ENCODE measurements at regions not wholly inside any gene's neighbourhood (a gene's known extent, or its start where the extent isn't known, plus 50 kb on each side); places are given as distances from the start of the nearest gene placed in this dataset.

- Histone ChIP-seq H3K79me2 (no peaks in the 10 kb centered on the region), H3K4me3 (ENCODE audit: low read depth, low read length) (no peak overlapping the region), H3K4me1 (no peaks in the 10 kb centered on the region), H3K27ac (no peak overlapping the region), H3K36me3 (ENCODE audit: control insufficient read depth, insufficient read depth, low read length) (no peaks in the 10 kb centered on the region), H3K4me2 (ENCODE audit: low read length) (no peak overlapping the region), H2AFZ (no peak overlapping the region), H3K9me3 (ENCODE audit: control insufficient read depth, low read length) (no peaks in the 10 kb centered on the region), H3K27me3 (ENCODE audit: control insufficient read depth, insufficient read depth, low read length) (no peaks in the 10 kb centered on the region), H3K9ac (no peak overlapping the region)
- TF ChIP-seq, protein P1, sequence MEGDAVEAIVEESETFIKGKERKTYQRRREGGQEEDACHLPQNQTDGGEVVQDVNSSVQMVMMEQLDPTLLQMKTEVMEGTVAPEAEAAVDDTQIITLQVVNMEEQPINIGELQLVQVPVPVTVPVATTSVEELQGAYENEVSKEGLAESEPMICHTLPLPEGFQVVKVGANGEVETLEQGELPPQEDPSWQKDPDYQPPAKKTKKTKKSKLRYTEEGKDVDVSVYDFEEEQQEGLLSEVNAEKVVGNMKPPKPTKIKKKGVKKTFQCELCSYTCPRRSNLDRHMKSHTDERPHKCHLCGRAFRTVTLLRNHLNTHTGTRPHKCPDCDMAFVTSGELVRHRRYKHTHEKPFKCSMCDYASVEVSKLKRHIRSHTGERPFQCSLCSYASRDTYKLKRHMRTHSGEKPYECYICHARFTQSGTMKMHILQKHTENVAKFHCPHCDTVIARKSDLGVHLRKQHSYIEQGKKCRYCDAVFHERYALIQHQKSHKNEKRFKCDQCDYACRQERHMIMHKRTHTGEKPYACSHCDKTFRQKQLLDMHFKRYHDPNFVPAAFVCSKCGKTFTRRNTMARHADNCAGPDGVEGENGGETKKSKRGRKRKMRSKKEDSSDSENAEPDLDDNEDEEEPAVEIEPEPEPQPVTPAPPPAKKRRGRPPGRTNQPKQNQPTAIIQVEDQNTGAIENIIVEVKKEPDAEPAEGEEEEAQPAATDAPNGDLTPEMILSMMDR (IDR thresholded peaks at IDR 0.05): no peak
Observed at GRCh38 chr15:61558172-61559136, 329.4 kb upstream of the RORA start.

GRCh38 chr15:61556037-61556648, 327.0 kb upstream of the RORA start:
- Histone ChIP-seq H3K4me3 (ENCODE audit: low read depth, low read length) (no peak overlapping the region), H3K27ac (no peak overlapping the region), H2AFZ (no peak overlapping the region), H3K27me3 (ENCODE audit: control insufficient read depth, insufficient read depth, low read length) (no peaks in the 10 kb centered on the region), H3K9me3 (ENCODE audit: control insufficient read depth, low read length) (no peaks in the 10 kb centered on the region), H3K4me1 (no peaks in the 10 kb centered on the region), H3K79me2 (no peaks in the 10 kb centered on the region), H3K9ac (no peak overlapping the region), H3K4me2 (ENCODE audit: low read length) (no peak overlapping the region), H3K36me3 (ENCODE audit: control insufficient read depth, insufficient read depth, low read length) (no peaks in the 10 kb centered on the region)
- TF ChIP-seq, protein P1 (IDR thresholded peaks at IDR 0.05): no peak

- Histone ChIP-seq H3K36me3 (ENCODE audit: control insufficient read depth, insufficient read depth, low read length) (no peaks in the 10 kb centered on the region), H2AFZ (no peak overlapping the region), H3K27ac (no peak overlapping the region), H3K9me3 (ENCODE audit: control insufficient read depth, low read length) (no peaks in the 10 kb centered on the region), H3K4me1 (no peaks in the 10 kb centered on the region), H3K27me3 (ENCODE audit: control insufficient read depth, insufficient read depth, low read length) (no peaks in the 10 kb centered on the region), H3K4me3 (ENCODE audit: low read depth, low read length) (no peak overlapping the region), H3K9ac (no peak overlapping the region), H3K4me2 (ENCODE audit: low read length) (no peak overlapping the region), H3K79me2 (no peaks in the 10 kb centered on the region)
- TF ChIP-seq, protein P1 (IDR thresholded peaks at IDR 0.05): no peak
Observed at GRCh38 chr15:61549727-61550126, 320.6 kb upstream of the RORA start.

DNA sequence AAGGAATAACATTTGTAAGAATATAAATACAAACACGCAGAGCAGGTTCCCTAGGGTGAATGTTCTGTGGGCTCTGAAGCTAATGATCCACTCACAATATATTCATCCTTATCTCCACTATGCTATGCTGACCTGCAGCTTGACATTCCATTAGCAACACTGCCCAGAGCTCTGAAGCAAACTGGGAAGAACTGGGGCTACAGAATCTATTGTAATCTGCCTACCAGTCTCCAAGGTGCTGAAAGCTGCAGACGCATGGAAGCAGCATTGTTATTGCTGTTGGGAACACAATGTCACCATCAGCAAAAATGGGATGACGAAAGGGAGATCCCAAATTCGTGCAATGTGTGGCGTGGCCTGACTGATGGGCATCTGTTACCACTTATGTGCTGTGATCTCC, 316.7 kb upstream of the RORA start:
- H3K9ac ChIP-seq: no peak overlapping the region
- H3K4me3 ChIP-seq (ENCODE audit: low read depth, low read length): no peak overlapping the region
- H3K4me2 ChIP-seq (ENCODE audit: low read length): no peak overlapping the region
- no peaks in the 10 kb centered on the region for H3K36me3 ChIP-seq (ENCODE audit: control insufficient read depth, insufficient read depth, low read length)
- H3K79me2 ChIP-seq: no peaks in the 10 kb centered on the region
- no peaks in the 10 kb centered on the region for H3K4me1 ChIP-seq
- no peaks in the 10 kb centered on the region for H3K9me3 ChIP-seq (ENCODE audit: control insufficient read depth, low read length)
- TF ChIP-seq, protein P1 (IDR thresholded peaks at IDR 0.05): no peak
- H3K27ac ChIP-seq: no peak overlapping the region
- no peak overlapping the region for H2AFZ ChIP-seq
- no peaks in the 10 kb centered on the region for H3K27me3 ChIP-seq (ENCODE audit: control insufficient read depth, insufficient read depth, low read length)
